ENCODE measurements at regions not wholly inside any gene's neighbourhood (a gene's known extent, or its start where the extent isn't known, plus 50 kb on each side); places are given as distances from the start of the nearest gene placed in this dataset.

GRCh38 chr3:33956776-33957175 lies 158.3 kb downstream of the PDCD6IP start:
- ChIA-PET POLR2A (no interaction called here), CTCF (interaction anchor here (0.7 to 1.8 kb wide), 5 partner anchors 9 to 1952 kb away, joined by 3 to 8 read pairs (median 3); no protein-coding TSS in a partner anchor)
- Histone ChIP-seq H3K36me3 (ENCODE audit: control insufficient read depth in 2 of 2, extremely low read depth in 1 of 2, insufficient read depth in 2 of 2, low read length in 2 of 2) (no peaks in the 10 kb centered on the region), H3K27me3 (ENCODE audit: control insufficient read depth in 2 of 2, insufficient read depth in 2 of 2, low read length in 2 of 2) (no peaks in the 10 kb centered on the region), H4K20me1 (replicated peaks; ENCODE audit: control insufficient read depth, extremely low read depth, insufficient read depth, low read length) (no peaks in the 10 kb centered on the region), H3K9me3 (replicated peaks; ENCODE audit: control insufficient read depth, insufficient read depth, low read length) (no peaks in the 10 kb centered on the region), H3K79me2 (ENCODE audit: control insufficient read depth, insufficient read depth, low read length) (no peaks in the 10 kb centered on the region), H3K4me2 (ENCODE audit: insufficient read depth, low read length) (no peak overlapping the region), H3K9ac (replicated peaks; ENCODE audit: extremely low read depth, insufficient read depth, low read length) (no peak overlapping the region), H3K4me1 (ENCODE audit: control insufficient read depth, extremely low read depth, insufficient read depth, low read length) (no peaks in the 10 kb centered on the region), H3K27ac (ENCODE audit: insufficient read depth, low read depth, low read length) (no peak overlapping the region), H3K4me3 (replicated peaks in 1 of 3; ENCODE audit: insufficient read depth in 1 of 3, low read depth in 1 of 3, low read length in 3 of 3) (no peak overlapping the region), H3K9me1 (replicated peaks; ENCODE audit: control insufficient read depth, extremely low read depth, insufficient read depth, low read length) (no peaks in the 10 kb centered on the region), H2AFZ (ENCODE audit: low read depth, low read length) (no peak overlapping the region)
- DNase-seq (ENCODE audit: low read depth, low spot score) (no peak), FAIRE-seq (no peak)
- no peak for TF ChIP-seq POLR2AphosphoS5 (IDR thresholded peaks at IDR 0.05; ENCODE audit: insufficient read depth, low read depth, low read length)
- TF ChIP-seq MYC (IDR thresholded peaks at IDR 0.05; ENCODE audit: low read depth, low read length), result no peak
- no peak for TF ChIP-seq EZH2 (IDR thresholded peaks at IDR 0.05; ENCODE audit: borderline replicate concordance, low read depth, low read length, severe bottlenecking)
- dilution Hi-C loops (cut with MboI; ENCODE audit: extremely low pct_ligation_motif_present, low sequenced_read_pairs) (no loop called here), intact Hi-C loops (cut with micrococcal nuclease) (loop anchor here (10.0 kb wide), 1 partner anchor 728 kb away; no protein-coding TSS in a partner anchor)
- no TSS peak for BruUV-seq (replicated peaks)

GRCh38 chr3:33957176-33957575 lies 158.7 kb downstream of the PDCD6IP start:
- TF ChIP-seq EZH2 (IDR thresholded peaks at IDR 0.05; ENCODE audit: borderline replicate concordance, low read depth, low read length, severe bottlenecking) (no peak), GATA2 (IDR thresholded peaks at IDR 0.05; ENCODE audit: insufficient read depth, insufficient read length, low read depth, low read length) (no peak), MYC (IDR thresholded peaks at IDR 0.05; ENCODE audit: low read depth, low read length) (no peak), MAX (IDR thresholded peaks at IDR 0.05; ENCODE audit: insufficient read depth, insufficient read length) (no peak), CTCF (IDR thresholded peaks at IDR 0.05; ENCODE audit: extremely low read depth in 1 of 2, insufficient read depth in 1 of 2, low read depth in 1 of 2, low read length in 2 of 2) (no peak), JUN (IDR thresholded peaks at IDR 0.05; ENCODE audit: borderline replicate concordance, insufficient read depth, insufficient read length, low read depth) (no peak), FOS (IDR thresholded peaks at IDR 0.05; ENCODE audit: borderline replicate concordance, insufficient read depth, low read length) (no peak), POLR2A (IDR thresholded peaks at IDR 0.05; ENCODE audit: low read depth, low read length) (no peak), POLR2AphosphoS5 (IDR thresholded peaks at IDR 0.05; ENCODE audit: insufficient read depth, low read depth, low read length) (no peak)
- intact Hi-C loops (cut with micrococcal nuclease) (loop anchor here (10.0 kb wide), 1 partner anchor 728 kb away; no protein-coding TSS in a partner anchor), dilution Hi-C loops (cut with MboI; ENCODE audit: extremely low pct_ligation_motif_present, low sequenced_read_pairs) (no loop called here)
- Histone ChIP-seq H3K36me3 (ENCODE audit: control insufficient read depth in 2 of 2, extremely low read depth in 1 of 2, insufficient read depth in 2 of 2, low read length in 2 of 2) (no peaks in the 10 kb centered on the region), H3K27me3 (ENCODE audit: control insufficient read depth in 2 of 2, insufficient read depth in 2 of 2, low read length in 2 of 2) (no peaks in the 10 kb centered on the region), H3K79me2 (ENCODE audit: control insufficient read depth, insufficient read depth, low read length) (no peaks in the 10 kb centered on the region), H3K9me3 (replicated peaks; ENCODE audit: control insufficient read depth, insufficient read depth, low read length) (no peaks in the 10 kb centered on the region), H2AFZ (ENCODE audit: low read depth, low read length) (no peak overlapping the region), H3K9ac (replicated peaks; ENCODE audit: extremely low read depth, insufficient read depth, low read length) (no peak overlapping the region), H4K20me1 (replicated peaks; ENCODE audit: control insufficient read depth, extremely low read depth, insufficient read depth, low read length) (no peaks in the 10 kb centered on the region), H3K9me1 (replicated peaks; ENCODE audit: control insufficient read depth, extremely low read depth, insufficient read depth, low read length) (no peaks in the 10 kb centered on the region), H3K4me2 (ENCODE audit: insufficient read depth, low read length) (no peak overlapping the region), H3K4me3 (replicated peaks in 1 of 3; ENCODE audit: insufficient read depth in 1 of 3, low read depth in 1 of 3, low read length in 3 of 3) (no peak overlapping the region), H3K4me1 (ENCODE audit: control insufficient read depth, extremely low read depth, insufficient read depth, low read length) (no peaks in the 10 kb centered on the region), H3K27ac (ENCODE audit: insufficient read depth, low read depth, low read length) (no peak overlapping the region)
- CTCF ChIA-PET, result interaction anchor here (0.7 to 1.8 kb wide), 5 partner anchors 9 to 1951 kb away, joined by 3 to 8 read pairs (median 3); no protein-coding TSS in a partner anchor
- POLR2A ChIA-PET, result no interaction called here
- BruUV-seq (replicated peaks), result no TSS peak
- no peak for DNase-seq (ENCODE audit: low read depth, low spot score)
- no peak for FAIRE-seq

All from endothelial cell of umbilical vein (primary cell).